HepG2 (cell line): ENCODE measurements at regions not wholly inside any gene's neighbourhood (a gene's known extent, or its start where the extent isn't known, plus 50 kb on each side); places are given as distances from the start of the nearest gene placed in this dataset.

ENCODE experiments used
- USF2 ChIP-seq, 2 experiments: sonication (generic) in 1 of 2; formaldehyde crosslinking in 1 of 2; IDR thresholded peaks; 2 replicates each; pipeline versions ENCODE4 v1.5.1 to v1.6.1; 2011 to 2020; ENCODE audit warnings: borderline replicate concordance in 1 of 2, low read depth in 1 of 2, low read length in 1 of 2, mild to moderate bottlenecking in 1 of 2, missing genetic modification reagents in 1 of 2, moderate library complexity in 1 of 2
- ZBTB33 ChIP-seq: sonication (generic); formaldehyde crosslinking; IDR thresholded peaks from 2 replicates; pipeline ENCODE4 v1.4.0; 2020; ENCODE audit warnings: missing genetic modification reagents
- ZBTB4 ChIP-seq: sonication (generic); formaldehyde crosslinking; IDR thresholded peaks from 2 replicates; pipeline ENCODE4 v1.4.0; 2020; ENCODE audit warnings: missing genetic modification reagents, mild to moderate bottlenecking, borderline replicate concordance
- ZNF605 ChIP-seq: sonication (generic); formaldehyde crosslinking; IDR thresholded peaks from 2 replicates; pipeline ENCODE4 v1.8.0; 2022; ENCODE audit warnings: mild to moderate bottlenecking, missing genetic modification reagents
- ZNF687 ChIP-seq: sonication (generic); formaldehyde crosslinking; IDR thresholded peaks from 2 replicates; pipeline ENCODE4 v1.5.1; 2020; ENCODE audit warnings: mild to moderate bottlenecking, missing genetic modification reagents, moderate library complexity

- TF ChIP-seq ZNF687, result peak; percentile 78
- TF ChIP-seq USF2 (IDR thresholded peaks at IDR 0.05; ENCODE audit: low read depth, low read length), result no peak
- TF ChIP-seq USF2 (CRISPR knock-in tag; IDR thresholded peaks at IDR 0.05; ENCODE audit: borderline replicate concordance), result peak; percentile 32; the same call in 1 of the 2 replicates
- TF ChIP-seq ZBTB4 (CRISPR knock-in tag), result peak; percentile 37; the same call in 1 of the 2 replicates
- TF ChIP-seq ZBTB33 (CRISPR knock-in tag), result peak; percentile 76; the same call in 1 of the 2 replicates
- TF ChIP-seq ZNF605 (CRISPR knock-in tag), result no peak
These were observed 129.4 kb downstream of the C9orf50 start (continued) for GRCh38 chr9:129491487-129491855.
